HPDE6-E6E7 (cell line): ENCODE measurements at regions not wholly inside any gene's neighbourhood (a gene's known extent, or its start where the extent isn't known, plus 50 kb on each side); places are given as distances from the start of the nearest gene placed in this dataset.
"Not testable (repeated sequence)": the region's sequence is repeated elsewhere in the genome, so short reads cannot be mapped to it uniquely, and the experiment has no call there.

Experiments
- DNase-seq: peaks from one replicate; pipeline ENCODE4 v3.0.0; 2011; ENCODE audit warnings: missing footprints; ENCODE audit errors: extremely low spot score

DNA sequence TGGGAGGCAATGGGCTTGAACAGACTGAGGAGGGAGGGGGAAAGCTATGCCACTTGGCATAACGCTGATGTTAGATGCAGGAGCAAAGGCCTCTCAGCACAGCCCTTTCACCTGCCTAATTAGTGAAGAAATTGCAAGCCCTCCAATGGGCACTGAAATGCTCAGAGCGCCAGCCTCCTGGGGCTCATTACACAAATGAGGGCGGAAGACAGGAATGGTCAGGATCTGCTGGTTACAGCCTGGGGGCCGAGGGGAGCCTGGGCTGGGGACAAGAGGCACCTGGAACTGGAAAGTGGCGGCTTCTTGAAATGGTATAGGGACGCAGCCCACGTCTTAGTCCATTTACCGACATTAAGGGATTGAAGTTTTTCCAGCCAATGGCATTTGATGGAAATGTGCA is 50.2 kb upstream of the PLET1 start:
- no peak for DNase-seq

- no peak for DNase-seq
These were observed 54.5 kb upstream of the PLET1 start for GRCh38 chr11:112315057-112315720.

DNA sequence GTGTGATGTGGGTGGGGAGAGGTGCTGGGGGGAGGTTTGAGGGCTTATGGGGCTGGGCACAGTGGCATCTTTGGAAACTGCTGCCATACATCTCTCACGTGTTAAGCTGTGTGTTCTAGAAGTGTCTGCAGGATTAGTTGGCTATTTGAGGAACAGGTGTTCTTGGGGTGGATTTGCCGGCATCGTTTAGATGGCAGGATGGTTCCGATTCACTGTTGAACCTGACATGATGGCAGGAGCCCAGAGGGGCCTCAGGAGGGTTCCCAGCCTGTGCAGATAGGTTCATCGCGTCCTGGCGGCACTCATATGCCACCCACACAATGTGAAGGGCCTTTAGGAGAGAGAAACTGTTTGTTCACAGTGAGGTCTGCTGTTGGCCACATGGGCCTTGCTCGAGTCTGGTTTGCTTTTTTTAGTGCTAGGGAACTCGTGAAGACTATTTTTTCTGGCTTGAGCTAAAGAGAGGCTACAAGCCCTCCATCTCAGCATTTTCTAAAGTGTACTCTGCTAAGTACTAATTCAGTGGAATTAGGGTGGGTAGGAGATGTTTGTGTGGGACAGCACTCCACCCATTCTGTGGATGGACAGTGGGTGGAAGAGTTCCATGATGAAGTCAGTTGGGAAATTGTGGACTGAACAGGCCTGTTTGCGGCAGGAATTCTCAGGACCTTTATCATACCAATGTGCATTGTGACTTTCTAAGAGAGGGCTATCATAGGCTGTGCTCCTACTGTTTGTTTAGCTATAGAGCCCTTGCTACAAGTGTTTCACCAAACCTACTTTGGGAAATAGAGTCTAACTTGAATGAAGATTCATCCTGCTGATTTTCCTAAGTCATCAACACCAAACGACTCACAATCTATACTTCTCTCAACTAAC is 55.4 kb upstream of the PLET1 start:
- no peak for DNase-seq

DNA sequence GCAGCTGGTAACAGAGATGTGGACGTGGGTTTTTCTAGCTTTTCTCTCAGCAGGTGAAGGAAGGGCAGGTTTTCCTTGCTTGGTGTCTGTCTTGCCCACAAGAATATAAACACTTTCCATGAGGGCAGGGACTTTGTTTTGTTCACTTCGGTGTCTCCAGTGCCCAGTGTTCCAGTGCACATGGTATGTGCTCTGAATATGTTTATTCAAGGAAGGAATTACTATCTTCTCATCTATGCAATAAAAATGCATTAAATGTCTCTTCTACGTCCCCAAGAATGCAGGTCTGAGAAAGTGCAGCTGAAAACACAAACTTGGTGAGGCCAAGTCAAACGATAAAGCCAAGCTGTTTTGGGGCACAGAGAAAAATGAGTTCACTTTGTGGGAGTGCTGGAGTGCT is 56.3 kb upstream of the PLET1 start:
- no peak for DNase-seq

DNA sequence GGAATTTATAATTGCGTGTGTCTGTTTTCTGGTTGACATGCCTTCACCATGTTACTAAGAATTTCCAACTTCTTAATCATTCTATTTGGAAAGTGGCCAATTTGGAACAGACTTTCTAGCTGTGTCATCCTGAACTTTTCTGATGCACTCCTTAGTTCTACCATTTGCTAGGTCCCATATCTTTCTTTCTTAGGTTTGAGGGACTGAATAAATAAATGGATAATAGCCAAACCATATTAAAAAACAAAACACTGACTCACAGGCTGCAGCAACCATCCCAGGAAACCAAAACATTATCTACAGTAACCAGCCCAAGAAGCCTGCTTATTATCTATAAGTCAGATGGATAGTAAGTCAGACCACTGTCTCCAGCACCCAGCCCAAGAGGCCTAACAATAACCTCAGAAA is 57.5 kb upstream of the PLET1 start:
- DNase-seq, result peak; percentile 49

DNA sequence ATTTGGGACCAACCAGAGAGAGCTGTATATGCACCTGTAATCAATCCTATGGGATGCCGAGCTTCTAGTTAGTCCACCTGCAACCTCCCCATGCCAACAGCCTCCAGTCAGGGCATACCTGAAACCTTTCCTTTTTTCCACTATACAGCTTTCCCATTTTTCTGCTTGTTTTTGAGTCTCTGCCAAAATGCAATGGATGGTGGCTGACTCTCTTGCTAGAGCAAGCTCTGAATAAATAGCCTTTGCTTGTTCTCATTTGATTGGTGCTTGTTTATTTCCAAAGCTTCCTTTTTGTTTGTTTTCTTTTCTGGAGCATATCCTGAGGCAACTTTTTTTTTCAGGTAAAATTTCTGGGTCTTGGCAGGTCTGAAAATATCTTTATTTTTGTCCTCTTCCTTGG is 58.0 kb upstream of the PLET1 start:
- DNase-seq, result no peak

DNA sequence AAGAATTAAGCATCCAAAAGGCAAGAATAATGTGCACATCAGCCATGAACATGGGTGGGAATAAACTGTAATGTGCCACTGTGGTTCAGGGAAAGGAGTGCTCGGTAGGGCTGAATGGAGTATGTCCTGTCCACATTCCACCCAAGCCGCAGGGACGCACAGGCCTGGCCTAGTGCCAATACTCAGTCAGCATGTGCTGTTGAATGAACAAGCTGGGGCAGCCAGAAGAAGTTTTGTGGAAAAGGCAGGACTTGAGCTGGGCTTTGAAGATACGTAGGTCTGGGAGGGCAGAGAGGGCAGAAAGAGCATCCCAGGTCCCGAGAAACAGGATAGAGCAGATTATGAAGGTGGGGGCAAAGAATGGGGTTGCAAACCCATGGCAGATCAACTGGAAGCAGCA is 60.0 kb upstream of the PLET1 start:
- no peak for DNase-seq

- DNase-seq, result peak; percentile 86
These were observed 61.0 kb upstream of the PLET1 start for GRCh38 chr11:112321501-112322172.

GRCh38 chr11:112322173-112322790 is 61.6 kb upstream of the PLET1 start:
- DNase-seq, result no peak

- peak; percentile 64 for DNase-seq
These were observed 73.7 kb upstream of the PLET1 start for GRCh38 chr11:112334381-112334780.

GRCh38 chr11:112336356-112336886 is 75.8 kb upstream of the PLET1 start:
- no peak for DNase-seq

GRCh38 chr11:112339566-112339965 is 78.9 kb upstream of the PLET1 start:
- no peak for DNase-seq

DNA sequence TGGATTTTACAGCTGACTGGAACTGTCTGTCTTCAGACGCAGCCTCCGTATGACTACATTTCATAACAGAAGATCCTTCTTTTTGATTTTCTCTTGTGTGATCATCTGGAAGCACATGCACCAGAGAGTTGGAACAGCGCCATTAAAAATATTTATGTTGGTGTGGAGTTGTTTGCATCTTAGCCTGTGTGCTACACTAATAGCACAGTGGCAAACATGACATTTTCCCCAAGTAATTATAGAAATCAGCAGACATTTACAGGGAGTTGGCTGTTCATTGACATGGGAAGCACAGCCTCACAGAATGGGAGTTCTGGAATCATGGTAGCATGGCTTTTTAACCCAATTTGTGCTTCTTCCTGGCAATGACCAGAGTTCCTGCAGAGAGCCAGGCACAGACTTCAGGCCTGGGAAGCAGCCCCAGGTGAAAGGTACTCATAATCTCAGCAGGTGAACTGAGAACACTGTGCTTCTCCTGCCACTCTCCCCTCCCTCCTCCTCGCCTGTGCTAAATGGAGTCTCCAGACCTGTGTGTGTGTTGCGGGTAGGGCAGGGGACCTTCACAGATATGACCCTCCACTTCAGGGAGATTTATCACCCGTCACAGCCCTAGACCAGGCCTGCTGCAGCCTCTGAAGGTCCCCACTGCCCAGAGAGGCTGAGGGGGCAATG is 82.8 kb upstream of the PLET1 start:
- DNase-seq, result no peak

- no peak for DNase-seq
These were observed 83.4 kb upstream of the PLET1 start for GRCh38 chr11:112344040-112344413.

GRCh38 chr11:112345166-112345565 is 84.5 kb upstream of the PLET1 start:
- DNase-seq, result no peak

- DNase-seq, result no peak
These were observed 85.0 kb upstream of the PLET1 start for GRCh38 chr11:112345706-112346105.

- no peak for DNase-seq
These were observed 85.9 kb upstream of the PLET1 start for GRCh38 chr11:112346586-112346985.

DNA sequence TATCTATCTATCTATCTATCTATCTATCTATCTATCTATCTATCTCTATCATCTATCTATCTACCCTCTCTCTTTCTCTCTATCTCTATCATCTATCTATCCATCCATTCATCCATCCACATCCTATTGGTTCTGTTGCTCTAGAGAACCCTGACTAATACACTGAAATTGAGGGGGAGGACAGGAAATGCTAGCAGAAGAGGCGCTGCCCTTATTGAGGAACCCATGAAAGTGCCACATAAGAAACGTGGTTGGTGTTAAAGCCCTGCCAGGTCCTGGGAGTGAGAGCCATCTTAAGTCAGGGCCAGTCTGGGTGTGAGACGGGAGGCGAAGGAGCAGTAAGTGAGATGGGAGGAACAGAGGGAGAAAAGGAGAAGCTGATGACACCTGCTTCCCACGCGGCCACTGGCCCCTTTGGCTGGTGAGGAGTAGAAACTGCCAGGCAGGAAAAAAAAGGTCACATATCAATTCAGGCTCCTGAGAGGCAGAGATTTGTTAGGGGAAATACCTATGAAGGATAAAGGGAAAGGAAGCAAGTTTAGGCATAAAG is 87.9 kb upstream of the PLET1 start:
- no peak for DNase-seq

GRCh38 chr11:112351423-112351822 is 90.8 kb upstream of the PLET1 start:
- DNase-seq, result not testable (repeated sequence)

DNA sequence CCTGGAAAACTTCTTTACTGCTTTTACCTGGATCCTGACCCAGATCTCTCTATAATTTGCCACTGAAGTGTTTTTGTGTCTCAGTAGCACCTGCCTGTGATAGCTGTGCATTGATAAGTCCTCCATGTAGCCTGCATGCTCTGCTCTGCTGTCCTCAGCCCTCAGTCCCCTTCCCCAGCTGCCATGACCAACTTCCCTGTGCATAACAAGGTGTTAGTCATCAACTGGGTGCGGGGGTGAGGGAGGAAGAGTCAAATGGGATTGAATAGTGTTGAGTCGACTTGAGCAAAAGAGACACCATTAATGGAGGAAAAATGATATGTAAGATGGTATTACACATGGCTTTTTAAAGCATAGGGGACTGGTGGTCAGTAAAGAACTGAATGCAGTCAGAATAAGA is 92.2 kb upstream of the PLET1 start:
- no peak for DNase-seq

DNA sequence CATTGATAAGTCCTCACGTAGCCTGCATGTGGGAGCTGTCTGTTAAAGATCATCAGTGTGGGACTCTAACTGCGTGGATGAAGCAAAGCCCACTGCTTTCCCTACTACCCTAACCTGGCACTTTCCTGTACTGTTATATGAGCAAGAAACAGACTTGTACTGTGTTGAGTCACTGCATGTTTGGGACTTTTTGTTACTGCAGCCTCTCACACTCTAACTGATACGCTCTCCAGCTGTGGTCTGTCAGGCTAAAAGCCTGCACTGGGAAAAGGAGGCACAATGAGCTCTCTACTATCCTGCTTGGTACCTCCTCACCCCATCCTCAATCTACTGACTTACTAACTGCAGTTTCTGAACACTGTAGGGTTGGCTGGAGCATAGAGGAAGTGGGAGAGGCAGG is 93.7 kb upstream of the PLET1 start:
- no peak for DNase-seq
